B cell (primary cell): ENCODE measurements at regions not wholly inside any gene's neighbourhood (a gene's known extent, or its start where the extent isn't known, plus 50 kb on each side); places are given as distances from the start of the nearest gene placed in this dataset.

ENCODE experiments used
- ATAC-seq: fragments of 200-7000 bp; cut with Tn5 transposase; one replicate; pipeline ENCODE4 v1.10.0; 2021; ENCODE audit warnings: low read depth, mild to moderate bottlenecking, moderate number of reproducible peaks, moderate library complexity
- CTCF ChIA-PET: fragments of 350-600 bp; sonication (Branson Sonifier 250); formaldehyde crosslinking; loops from one replicate; lab custom pipeline; 2021; ENCODE audit warnings: antibody characterized with exemption, inconsistent platforms; lab: Charles Lee
- POLR2A ChIA-PET: fragments of 350-600 bp; sonication (Branson Sonifier 250); formaldehyde crosslinking; loops from one replicate; lab custom pipeline; 2021; ENCODE audit warnings: antibody characterized with exemption; lab: Charles Lee
- DNase-seq: peaks from one replicate; pipeline ENCODE4 v3.0.0; 2013
- H2AFZ ChIP-seq: 2 replicates; pipeline ENCODE4 v1.6.1; 2012; ENCODE audit warnings: mild to moderate bottlenecking, low read depth, low read length; ENCODE audit not compliant: insufficient read depth, poor library complexity, severe bottlenecking
- H3K27ac ChIP-seq, 2 donors: 1 replicate in 1 of 2; 2 replicates in 1 of 2; pipeline ENCODE4 v1.5.1; 2012 to 2013; ENCODE audit warnings: low read length in 2 of 2, mild to moderate bottlenecking in 2 of 2, moderate library complexity in 1 of 2
- H3K27me3 ChIP-seq, 4 experiments: fragments of 200-600 bp in 1 of 4; sonication (generic) in 1 of 4; replicated peaks in 1 of 4; 1 replicate in 2 of 4; 2 replicates in 2 of 4; pipeline versions ENCODE4 v1.6.1 to v1.7.0; 2013 to 2016; ENCODE audit warnings: low read length in 3 of 4, mild to moderate bottlenecking in 2 of 4, mixed read lengths in 1 of 4, moderate library complexity in 1 of 4; ENCODE audit not compliant: insufficient read depth in 4 of 4, control insufficient read depth in 3 of 4; ENCODE audit errors: control extremely low read depth in 1 of 4
- H3K36me3 ChIP-seq, 2 experiments: replicated peaks in 1 of 2; 1 replicate in 1 of 2; 2 replicates in 1 of 2; pipeline versions ENCODE4 v1.6.1 to v1.7.1; 2013; ENCODE audit warnings: low read length in 1 of 2; ENCODE audit not compliant: insufficient read depth in 2 of 2, control insufficient read depth in 1 of 2; ENCODE audit errors: control extremely low read depth in 1 of 2, extremely low read depth in 1 of 2
- H3K4me1 ChIP-seq, 2 donors: fragments of 200-600 bp in 1 of 2; sonication (generic) in 1 of 2; 1 replicate in 1 of 2; 2 replicates in 1 of 2; pipeline versions ENCODE4 v1.5.1 to v1.6.1; 2013 to 2017; ENCODE audit warnings: low read length in 2 of 2; ENCODE audit not compliant: control insufficient read depth in 2 of 2, insufficient read depth in 2 of 2
- H3K4me2 ChIP-seq: replicated peaks from 2 replicates; pipeline ENCODE3; 2012; ENCODE audit warnings: mild to moderate bottlenecking, low read depth, low read length; ENCODE audit not compliant: poor library complexity, severe bottlenecking
- H3K4me3 ChIP-seq, 5 experiments: fragments of 200-600 bp in 1 of 5; sonication (generic) in 1 of 5; 1 replicate in 3 of 5; 2 replicates in 2 of 5; pipeline versions ENCODE4 v1.5.1 to v1.7.0; 2011 to 2016; ENCODE audit warnings: low read length in 4 of 5, mild to moderate bottlenecking in 4 of 5, low read depth in 2 of 5, control low read depth in 1 of 5, moderate library complexity in 1 of 5; ENCODE audit not compliant: insufficient read depth in 1 of 5; ENCODE audit errors: control extremely low read depth in 1 of 5, extremely low read depth in 1 of 5
- H3K79me2 ChIP-seq: fragments of 200-600 bp; sonication (generic); one replicate; pipeline ENCODE4 v1.6.0; 2016; ENCODE audit warnings: low read length; ENCODE audit not compliant: control insufficient read depth, insufficient read depth
- H3K9ac ChIP-seq: fragments of 200-600 bp; sonication (generic); 2 replicates; pipeline ENCODE4 v1.6.1; 2017; ENCODE audit warnings: mild to moderate bottlenecking, low read length, moderate library complexity
- H3K9me3 ChIP-seq, 3 donors: one replicate each; pipeline versions ENCODE4 v1.6.1 to v1.7.1; 2013; ENCODE audit warnings: low read length in 2 of 3; ENCODE audit not compliant: control insufficient read depth in 2 of 3, insufficient read depth in 1 of 3; ENCODE audit errors: control extremely low read depth in 1 of 3
- H4K20me1 ChIP-seq: 2 replicates; pipeline ENCODE4 v1.6.0; 2012; ENCODE audit warnings: mild to moderate bottlenecking, low read length; ENCODE audit not compliant: insufficient read depth, control insufficient read depth, poor library complexity, severe bottlenecking
- H3K27ac Mint-ChIP-seq: one replicate; pipeline ENCODE4 v1.8.0; 2021; ENCODE audit warnings: mixed read lengths
- H3K27me3 Mint-ChIP-seq: one replicate; pipeline ENCODE4 v1.8.0; 2021; ENCODE audit warnings: mixed read lengths
- H3K4me1 Mint-ChIP-seq: one replicate; pipeline ENCODE4 v1.8.0; 2021; ENCODE audit warnings: mixed read lengths
- H3K4me3 Mint-ChIP-seq: one replicate; pipeline ENCODE4 v1.8.0; 2021; ENCODE audit warnings: mixed read lengths
- H3K9me3 Mint-ChIP-seq: one replicate; pipeline ENCODE4 v1.8.0; 2022; ENCODE audit warnings: mixed read lengths; ENCODE audit not compliant: insufficient read depth
- EZH2 ChIP-seq: IDR thresholded peaks from 2 replicates; pipeline ENCODE4 v1.6.1; 2012; ENCODE audit warnings: borderline replicate concordance, low read depth, mild to moderate bottlenecking, moderate library complexity, low read length; ENCODE audit not compliant: insufficient read depth, poor library complexity, severe bottlenecking
- WGBS: methylation state at CpG from one replicate; pipeline ENCODE4 v1.1.5; 2013; ENCODE audit warnings: missing lambda C conversion rate; ENCODE audit not compliant: insufficient coverage; 5-methylcytosine and 5-hydroxymethylcytosine counted together
- intact Hi-C: fragments of 100-400 bp; cut with micrococcal nuclease; formaldehyde crosslinking; loops from one replicate; pipeline ENCODE4 v1.10.0; 2022
- TF ChIP-seq, protein P1 (sequence below): fragments of 200-600 bp; IDR thresholded peaks from one replicate; pipeline ENCODE4 v1.8.0; 2022; ENCODE audit warnings: antibody characterized with exemption, mild to moderate bottlenecking

DNA sequence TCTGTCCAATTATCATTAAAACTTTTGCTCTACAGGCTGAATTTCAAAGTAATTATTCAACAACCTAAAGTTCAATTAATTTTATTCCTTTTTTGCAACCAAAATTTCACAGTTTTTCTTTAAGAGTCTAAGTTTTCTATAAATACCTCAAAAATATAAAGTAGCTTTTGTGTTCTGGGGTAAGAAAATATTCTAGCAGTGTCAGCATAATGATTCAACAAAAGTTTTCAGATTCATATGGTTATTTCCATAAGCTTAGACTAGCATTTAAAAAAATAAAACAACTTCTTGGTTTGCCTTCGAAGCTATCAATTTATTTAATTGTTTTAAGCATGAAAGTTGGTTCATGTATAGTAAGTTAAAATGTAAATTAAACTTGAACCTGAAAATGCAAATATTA is 1962.3 kb upstream of the CDH6 start:
- no peak overlapping the region for H2AFZ ChIP-seq
- H3K27me3 ChIP-seq: no peaks in the 10 kb centered on the region
- no peak overlapping the region for H3K27ac Mint-ChIP-seq
- no peaks in the 10 kb centered on the region for H3K4me1 ChIP-seq
- no peak overlapping the region for H3K4me3 Mint-ChIP-seq
- H3K4me3 ChIP-seq: no peak overlapping the region
- H3K9me3 ChIP-seq: peaks cover 0 to 3% (median 0%) of the 10 kb centered on the region in 3 donors
- ATAC-seq: no peak
- H4K20me1 ChIP-seq: no peaks in the 10 kb centered on the region
- ChIA-PET POLR2A (no interaction called here), CTCF (no interaction called here)
- no peaks in the 10 kb centered on the region for H3K4me1 Mint-ChIP-seq
- H3K4me2 ChIP-seq: no peak overlapping the region
- DNase-seq: no peak
- TF ChIP-seq, protein P1, sequence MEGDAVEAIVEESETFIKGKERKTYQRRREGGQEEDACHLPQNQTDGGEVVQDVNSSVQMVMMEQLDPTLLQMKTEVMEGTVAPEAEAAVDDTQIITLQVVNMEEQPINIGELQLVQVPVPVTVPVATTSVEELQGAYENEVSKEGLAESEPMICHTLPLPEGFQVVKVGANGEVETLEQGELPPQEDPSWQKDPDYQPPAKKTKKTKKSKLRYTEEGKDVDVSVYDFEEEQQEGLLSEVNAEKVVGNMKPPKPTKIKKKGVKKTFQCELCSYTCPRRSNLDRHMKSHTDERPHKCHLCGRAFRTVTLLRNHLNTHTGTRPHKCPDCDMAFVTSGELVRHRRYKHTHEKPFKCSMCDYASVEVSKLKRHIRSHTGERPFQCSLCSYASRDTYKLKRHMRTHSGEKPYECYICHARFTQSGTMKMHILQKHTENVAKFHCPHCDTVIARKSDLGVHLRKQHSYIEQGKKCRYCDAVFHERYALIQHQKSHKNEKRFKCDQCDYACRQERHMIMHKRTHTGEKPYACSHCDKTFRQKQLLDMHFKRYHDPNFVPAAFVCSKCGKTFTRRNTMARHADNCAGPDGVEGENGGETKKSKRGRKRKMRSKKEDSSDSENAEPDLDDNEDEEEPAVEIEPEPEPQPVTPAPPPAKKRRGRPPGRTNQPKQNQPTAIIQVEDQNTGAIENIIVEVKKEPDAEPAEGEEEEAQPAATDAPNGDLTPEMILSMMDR: no peak
- no peak for TF ChIP-seq EZH2
- H3K27me3 Mint-ChIP-seq: no peaks in the 10 kb centered on the region
- H3K9ac ChIP-seq: no peak overlapping the region
- H3K36me3 ChIP-seq: no peaks in the 10 kb centered on the region
- H3K79me2 ChIP-seq: no peaks in the 10 kb centered on the region
- WGBS: no CpG with 5 or more reads among the region's 1 CpG
- no peaks in the 10 kb centered on the region for H3K9me3 Mint-ChIP-seq
- intact Hi-C loops: no loop called here
- H3K27ac ChIP-seq: no peak overlapping the region

GRCh38 chr5:29230591-29230990 is 1962.9 kb upstream of the CDH6 start:
- Histone ChIP-seq H3K36me3 (no peaks in the 10 kb centered on the region), H2AFZ (no peak overlapping the region), H3K79me2 (no peaks in the 10 kb centered on the region), H3K9ac (no peak overlapping the region), H3K9me3 (peaks cover 0 to 3% (median 0%) of the 10 kb centered on the region in 3 donors), H3K4me1 (no peaks in the 10 kb centered on the region), H3K27me3 (no peaks in the 10 kb centered on the region), H3K27ac (no peak overlapping the region), H3K4me3 (no peak overlapping the region), H4K20me1 (no peaks in the 10 kb centered on the region), H3K4me2 (no peak overlapping the region)
- TF ChIP-seq, protein P1: no peak
- TF ChIP-seq EZH2: no peak
- no peak for DNase-seq
- no peaks in the 10 kb centered on the region for H3K9me3 Mint-ChIP-seq
- intact Hi-C loops: no loop called here
- no peaks in the 10 kb centered on the region for H3K4me1 Mint-ChIP-seq
- ATAC-seq: no peak
- no peak overlapping the region for H3K4me3 Mint-ChIP-seq
- 100% methylated on average over 1 of the region's 3 CpGs for WGBS
- ChIA-PET POLR2A (no interaction called here), CTCF (no interaction called here)
- no peaks in the 10 kb centered on the region for H3K27me3 Mint-ChIP-seq
- no peak overlapping the region for H3K27ac Mint-ChIP-seq
